ENCODE measurements at regions not wholly inside any gene's neighbourhood (a gene's known extent, or its start where the extent isn't known, plus 50 kb on each side); places are given as distances from the start of the nearest gene placed in this dataset.
A peak's percentile ranks its signal among the peaks of the same experiment; 100 is the strongest.

DNA sequence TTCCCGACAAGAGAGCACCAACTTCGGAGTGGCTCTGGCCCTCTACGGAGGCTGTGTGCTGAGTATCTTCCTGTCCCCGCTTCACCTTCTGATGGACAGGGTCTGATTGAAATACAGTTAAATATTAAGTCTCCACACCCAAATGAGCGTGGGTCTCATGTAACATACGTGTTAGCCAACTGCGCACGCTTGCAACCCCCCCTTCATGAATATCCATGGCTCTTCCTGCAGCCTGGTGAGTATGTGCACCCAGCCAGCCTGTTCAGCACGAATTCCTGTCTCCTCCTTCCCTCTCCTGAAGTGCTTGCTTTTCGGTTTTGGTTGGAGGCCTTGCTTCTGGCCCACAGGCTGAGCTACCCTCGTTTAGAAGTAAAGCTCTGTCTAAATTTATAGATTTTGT lies 102.9 kb upstream of the FRMD1 start:
- WGBS, 5 donors, result 85 to 92% (median 87%) methylated on average over 11 of the region's 11 CpGs
- Histone ChIP-seq H3K4me1 (peaks cover 0 to 6% (median 0%) of the 10 kb centered on the region in 4 donors), H3K9me3 (no peaks in the 10 kb centered on the region), H3K27ac (no peak overlapping the region), H3K27me3 (no peaks in the 10 kb centered on the region), H3K36me3 (no peaks in the 10 kb centered on the region), H3K4me3 (no peak overlapping the region)
- no peak for DNase-seq
- intact Hi-C loops (cut with DNase I; ENCODE audit: low total_unique reads), result no loop called here
- TF ChIP-seq EP300 (IDR thresholded peaks at IDR 0.05) (no peak), POLR2A (IDR thresholded peaks at IDR 0.05) (no peak), POLR2AphosphoS5 (IDR thresholded peaks at IDR 0.05) (no peak)
- TF ChIP-seq, protein P1, sequence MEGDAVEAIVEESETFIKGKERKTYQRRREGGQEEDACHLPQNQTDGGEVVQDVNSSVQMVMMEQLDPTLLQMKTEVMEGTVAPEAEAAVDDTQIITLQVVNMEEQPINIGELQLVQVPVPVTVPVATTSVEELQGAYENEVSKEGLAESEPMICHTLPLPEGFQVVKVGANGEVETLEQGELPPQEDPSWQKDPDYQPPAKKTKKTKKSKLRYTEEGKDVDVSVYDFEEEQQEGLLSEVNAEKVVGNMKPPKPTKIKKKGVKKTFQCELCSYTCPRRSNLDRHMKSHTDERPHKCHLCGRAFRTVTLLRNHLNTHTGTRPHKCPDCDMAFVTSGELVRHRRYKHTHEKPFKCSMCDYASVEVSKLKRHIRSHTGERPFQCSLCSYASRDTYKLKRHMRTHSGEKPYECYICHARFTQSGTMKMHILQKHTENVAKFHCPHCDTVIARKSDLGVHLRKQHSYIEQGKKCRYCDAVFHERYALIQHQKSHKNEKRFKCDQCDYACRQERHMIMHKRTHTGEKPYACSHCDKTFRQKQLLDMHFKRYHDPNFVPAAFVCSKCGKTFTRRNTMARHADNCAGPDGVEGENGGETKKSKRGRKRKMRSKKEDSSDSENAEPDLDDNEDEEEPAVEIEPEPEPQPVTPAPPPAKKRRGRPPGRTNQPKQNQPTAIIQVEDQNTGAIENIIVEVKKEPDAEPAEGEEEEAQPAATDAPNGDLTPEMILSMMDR (IDR thresholded peaks at IDR 0.05), result no peak

DNA sequence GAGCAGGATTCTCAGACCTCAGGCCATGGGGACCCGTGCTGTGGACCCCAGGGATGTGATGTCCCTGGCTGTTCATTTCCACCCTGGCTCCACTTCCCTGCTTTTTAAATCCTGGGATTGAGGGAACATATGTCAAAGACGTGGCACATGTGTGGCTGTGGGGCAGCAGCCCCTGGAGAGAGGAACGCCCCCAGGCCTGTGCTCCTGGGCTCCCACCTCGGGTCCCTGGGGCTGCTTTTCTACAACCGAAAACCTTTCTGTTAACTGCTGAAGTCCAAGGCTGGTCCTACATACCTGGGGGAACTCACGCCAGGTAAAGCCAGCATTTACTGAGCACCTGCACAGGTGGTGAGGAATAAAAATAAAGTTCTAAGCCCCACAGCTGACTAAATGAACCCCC lies 102.3 kb upstream of the FRMD1 start:
- Histone ChIP-seq H3K27me3 (no peaks in the 10 kb centered on the region), H3K9me3 (no peaks in the 10 kb centered on the region), H3K27ac (no peak overlapping the region), H3K4me1 (peaks cover 0 to 6% (median 0%) of the 10 kb centered on the region in 4 donors), H3K4me3 (no peak overlapping the region), H3K36me3 (no peaks in the 10 kb centered on the region)
- no peak for DNase-seq
- intact Hi-C loops (cut with DNase I; ENCODE audit: low total_unique reads), result no loop called here
- WGBS, 5 donors, result 87 to 93% (median 89%) methylated on average over 4 to 6 of the region's 6 CpGs
- TF ChIP-seq POLR2A (IDR thresholded peaks at IDR 0.05) (no peak), POLR2AphosphoS5 (IDR thresholded peaks at IDR 0.05) (no peak), EP300 (IDR thresholded peaks at IDR 0.05) (no peak)
- TF ChIP-seq, protein P1 (IDR thresholded peaks at IDR 0.05), result no peak

GRCh38 chr6:168180548-168181011 lies 101.6 kb upstream of the FRMD1 start:
- TF ChIP-seq, protein P1 (IDR thresholded peaks at IDR 0.05), result no peak
- peaks cover 0 to 6% (median 0%) of the 10 kb centered on the region in 4 donors for H3K4me1 ChIP-seq
- intact Hi-C loops (cut with DNase I; ENCODE audit: low total_unique reads), result no loop called here
- no peak overlapping the region for H3K27ac ChIP-seq
- 45 to 70% (median 48%) methylated on average over 15 to 19 of the region's 19 CpGs for WGBS, 5 donors
- H3K36me3 ChIP-seq, result no peaks in the 10 kb centered on the region
- peak; percentile 68 to 74 for DNase-seq
- H3K4me3 ChIP-seq, result no peak overlapping the region
- H3K9me3 ChIP-seq, result no peaks in the 10 kb centered on the region
- H3K27me3 ChIP-seq, result no peaks in the 10 kb centered on the region

- no peaks in the 10 kb centered on the region for H3K36me3 ChIP-seq
- intact Hi-C loops (cut with DNase I; ENCODE audit: low total_unique reads), result no loop called here
- no peaks in the 10 kb centered on the region for H3K27me3 ChIP-seq
- H3K4me1 ChIP-seq, result peaks cover 0 to 6% (median 0%) of the 10 kb centered on the region in 4 donors
- TF ChIP-seq EP300 (IDR thresholded peaks at IDR 0.05) (no peak), POLR2AphosphoS5 (IDR thresholded peaks at IDR 0.05) (no peak), POLR2A (IDR thresholded peaks at IDR 0.05) (no peak)
- TF ChIP-seq, protein P1 (IDR thresholded peaks at IDR 0.05), result no peak
- no peak for DNase-seq
- no peaks in the 10 kb centered on the region for H3K9me3 ChIP-seq
- H3K27ac ChIP-seq, result no peak overlapping the region
- WGBS, 5 donors, result 92 to 95% (median 93%) methylated on average over 25 of the region's 25 CpGs
- H3K4me3 ChIP-seq, result no peak overlapping the region
Observed at GRCh38 chr6:168179702-168180382, 100.8 kb upstream of the FRMD1 start.

Measured in stomach (tissue), 8 donors.